ENCODE measurements at regions not wholly inside any gene's neighbourhood (a gene's known extent, or its start where the extent isn't known, plus 50 kb on each side); places are given as distances from the start of the nearest gene placed in this dataset.

GRCh38 chr14:38430522-38430921, 174.6 kb upstream of the CLEC14A start:
- DNase-seq (ENCODE audit: low read depth in 1 of 2, low spot score in 2 of 2) (no peak), FAIRE-seq (no peak)
- Histone ChIP-seq H3K9me3 (ENCODE audit: insufficient read depth in 2 of 2, low read depth in 1 of 2, low read length in 1 of 2) (no peaks in the 10 kb centered on the region), H3K79me1 (ENCODE audit: low read depth, low read length) (no peaks in the 10 kb centered on the region), H2BK15ac (ENCODE audit: low read length) (no peak overlapping the region), H3K79me2 (ENCODE audit: control insufficient read depth in 1 of 2, insufficient read depth in 2 of 2, low read length in 2 of 2) (no peaks in the 10 kb centered on the region), H2BK20ac (ENCODE audit: low read length) (no peak overlapping the region), H2BK120ac (replicated peaks; ENCODE audit: low read depth, low read length) (no peak overlapping the region), H4K5ac (ENCODE audit: insufficient read length, low read depth, low read length) (no peak overlapping the region), H3K4me1 (replicated peaks in 1 of 4; ENCODE audit: control insufficient read depth in 3 of 4, insufficient read depth in 4 of 4, low read length in 3 of 4) (no peaks in the 10 kb centered on the region), H2BK12ac (ENCODE audit: low read depth, low read length) (no peak overlapping the region), H3K56ac (replicated peaks; ENCODE audit: insufficient read length, low read depth, low read length) (no peak overlapping the region), H3K27me3 (replicated peaks in 1 of 4; ENCODE audit: control insufficient read depth in 3 of 4, extremely low read depth in 1 of 4, insufficient read depth in 3 of 4, low read length in 3 of 4) (no peaks in the 10 kb centered on the region), H3K4ac (replicated peaks; ENCODE audit: insufficient read length, low read depth, low read length) (no peak overlapping the region), H4K20me1 (replicated peaks in 1 of 2; ENCODE audit: control insufficient read depth in 1 of 2, insufficient read depth in 2 of 2, low read length in 2 of 2) (no peaks in the 10 kb centered on the region), H4K91ac (replicated peaks; ENCODE audit: insufficient read length, low read length) (no peak overlapping the region), H2BK5ac (ENCODE audit: low read depth, low read length) (no peak overlapping the region), H3K4me3 (ENCODE audit: extremely low read depth in 1 of 4, insufficient read depth in 2 of 4, low read depth in 3 of 4, low read length in 4 of 4) (no peak overlapping the region), H2AK5ac (ENCODE audit: low read depth, low read length) (no peak overlapping the region), H3K18ac (ENCODE audit: extremely low read depth, low read length) (no peak overlapping the region), H3K14ac (ENCODE audit: insufficient read length) (no peak overlapping the region), H3K23me2 (ENCODE audit: low read depth, low read length) (no peaks in the 10 kb centered on the region; the same call in 1 of the 2 replicates), H3K36me3 (ENCODE audit: control insufficient read depth in 2 of 4, insufficient read depth in 4 of 4, low read length in 3 of 4) (no peaks in the 10 kb centered on the region), H3K4me2 (ENCODE audit: insufficient read depth in 1 of 2, low read depth in 2 of 2, low read length in 2 of 2) (no peak overlapping the region), H4K8ac (ENCODE audit: extremely low read depth, insufficient read depth, low read length) (no peak overlapping the region), H3K23ac (ENCODE audit: insufficient read length) (no peak overlapping the region), H2AFZ (ENCODE audit: low read length) (no peak overlapping the region), H3K27ac (ENCODE audit: low read depth, low read length) (no peak overlapping the region), H3K9ac (replicated peaks in 1 of 4; ENCODE audit: extremely low read depth in 1 of 4, low read depth in 3 of 4, low read length in 3 of 4) (no peak overlapping the region)
- no peak for TF ChIP-seq POLR2AphosphoS5 (IDR thresholded peaks at IDR 0.05; ENCODE audit: low read depth, low read length)
- WGBS, 2 experiments (ENCODE audit: extremely low coverage in 1 of 2, insufficient coverage in 1 of 2, insufficient read length in 1 of 2, insufficient replicate concordance in 2 of 2, low coverage in 1 of 2, low lambda C conversion rate in 2 of 2, missing lambda C conversion rate in 1 of 2): 93% methylated on average over 2 of the region's 2 CpGs; no CpG with 5 or more reads in 1 of the 2 experiments
- ChIA-PET CTCF (ENCODE audit: partially characterized antibody) (interaction anchor here (0.7 to 1.4 kb wide), 3 partner anchors 19 to 170 kb away, joined by 3 to 4 read pairs (median 3); no protein-coding TSS in a partner anchor), POLR2A (ENCODE audit: partially characterized antibody) (no interaction called here)

Measured in H1 (cell line).